Endothelial cell of umbilical vein (primary cell): ENCODE measurements at regions not wholly inside any gene's neighbourhood (a gene's known extent, or its start where the extent isn't known, plus 50 kb on each side); places are given as distances from the start of the nearest gene placed in this dataset.

Experiments used
- BruUV-seq: library from RNA; stranded (reverse); fragments of 400-500 nt; replicated peaks from 2 replicates; lab custom pipeline; 2021; lab: Mats Ljungman, UMichigan
- CTCF ChIA-PET: fragments of 300-600, 350-600 bp; sonication (Branson Sonifier 250); formaldehyde crosslinking; loops from one replicate; lab custom pipeline; 2021; ENCODE audit warnings: antibody characterized with exemption, inconsistent platforms; lab: Charles Lee
- POLR2A ChIA-PET: fragments of 300-600, 350-600 bp; sonication (Branson Sonifier 250); formaldehyde crosslinking; loops from one replicate; lab custom pipeline; 2021; ENCODE audit warnings: antibody characterized with exemption, inconsistent platforms; lab: Charles Lee
- DNase-seq: peaks from one replicate; pipeline ENCODE4 v3.0.0-alpha.2; 2011; ENCODE audit warnings: low read depth, low spot score
- FAIRE-seq: peaks from 2 replicates; lab custom pipeline; 2011; peaks lifted over from hg19 to GRCh38; lab: Jason Lieb, UNC
- H2AFZ ChIP-seq: 2 replicates; pipeline ENCODE4 v1.6.0; 2012; ENCODE audit warnings: low read depth, low read length, control low read depth, inconsistent platforms
- H3K27ac ChIP-seq: 2 replicates; pipeline ENCODE4 v1.5.1; 2011; ENCODE audit warnings: low read depth, mild to moderate bottlenecking, control low read depth, low read length, moderate library complexity; ENCODE audit not compliant: insufficient read depth
- H3K27me3 ChIP-seq, 2 experiments: 2 replicates each; pipeline versions ENCODE4 v1.6.0 to v1.6.1; 2011; ENCODE audit warnings: low read length in 2 of 2, mixed read lengths in 1 of 2; ENCODE audit not compliant: control insufficient read depth in 2 of 2, insufficient read depth in 2 of 2
- H3K36me3 ChIP-seq, 2 experiments: 2 replicates in 1 of 2; 3 replicates in 1 of 2; pipeline ENCODE4 v1.5.1; 2011; ENCODE audit warnings: low read length in 2 of 2, mild to moderate bottlenecking in 1 of 2, moderate library complexity in 1 of 2; ENCODE audit not compliant: control insufficient read depth in 2 of 2, insufficient read depth in 2 of 2; ENCODE audit errors: extremely low read depth in 1 of 2
- H3K4me1 ChIP-seq: 3 replicates; pipeline ENCODE4 v1.5.1; 2011; ENCODE audit warnings: mild to moderate bottlenecking, low read length; ENCODE audit not compliant: control insufficient read depth, insufficient read depth; ENCODE audit errors: extremely low read depth
- H3K4me2 ChIP-seq: 2 replicates; pipeline ENCODE4 v1.6.1; 2011; ENCODE audit warnings: low read length, control low read depth, mixed read lengths; ENCODE audit not compliant: insufficient read depth
- H3K4me3 ChIP-seq, 3 experiments: fragments of 200-600 bp in 1 of 3; sonication (generic), shearing (Covaris generic) in 1 of 3; replicated peaks in 1 of 3; 2 replicates each; pipeline ENCODE4 v1.5.1; 2011 to 2016; ENCODE audit warnings: control low read depth in 3 of 3, low read length in 3 of 3, mild to moderate bottlenecking in 2 of 3, inconsistent platforms in 1 of 3, low read depth in 1 of 3, moderate library complexity in 1 of 3; ENCODE audit not compliant: insufficient read depth in 1 of 3
- H3K79me2 ChIP-seq: 2 replicates; pipeline ENCODE4 v1.6.0; 2012; ENCODE audit warnings: low read length, inconsistent platforms; ENCODE audit not compliant: control insufficient read depth, insufficient read depth
- H3K9ac ChIP-seq: replicated peaks from 2 replicates; pipeline ENCODE3; 2011; ENCODE audit warnings: low read length, control low read depth; ENCODE audit not compliant: insufficient read depth; ENCODE audit errors: extremely low read depth
- H3K9me1 ChIP-seq: replicated peaks from 3 replicates; pipeline ENCODE4 v1.6.0; 2011; ENCODE audit warnings: mild to moderate bottlenecking, low read length; ENCODE audit not compliant: control insufficient read depth, insufficient read depth; ENCODE audit errors: extremely low read depth
- H3K9me3 ChIP-seq: replicated peaks from 2 replicates; pipeline ENCODE4 v1.5.1; 2012; ENCODE audit warnings: low read length, inconsistent platforms; ENCODE audit not compliant: control insufficient read depth, insufficient read depth
- H4K20me1 ChIP-seq: replicated peaks from 2 replicates; pipeline ENCODE3; 2011; ENCODE audit warnings: mild to moderate bottlenecking, low read length; ENCODE audit not compliant: control insufficient read depth, insufficient read depth; ENCODE audit errors: extremely low read depth
- CTCF ChIP-seq, 2 donors: IDR thresholded peaks; 1 replicate in 1 of 2; 2 replicates in 1 of 2; pipeline ENCODE4 v1.5.1; 2011; ENCODE audit warnings: low read length in 2 of 2, mild to moderate bottlenecking in 2 of 2, moderate library complexity in 2 of 2, control low read depth in 1 of 2, inconsistent platforms in 1 of 2, low read depth in 1 of 2; ENCODE audit not compliant: insufficient read depth in 1 of 2; ENCODE audit errors: extremely low read depth in 1 of 2
- EZH2 ChIP-seq: IDR thresholded peaks from 2 replicates; pipeline ENCODE4 v1.6.1; 2012; ENCODE audit warnings: borderline replicate concordance, low read depth, mild to moderate bottlenecking, moderate library complexity, low read length, inconsistent platforms; ENCODE audit not compliant: severe bottlenecking
- FOS ChIP-seq: IDR thresholded peaks from 2 replicates; pipeline ENCODE4 v1.6.1; 2011; ENCODE audit warnings: mild to moderate bottlenecking, low read length, moderate library complexity, borderline replicate concordance; ENCODE audit not compliant: insufficient read depth
- GATA2 ChIP-seq: IDR thresholded peaks from 2 replicates; pipeline ENCODE4 v1.7.0; 2011; ENCODE audit warnings: low read depth, mild to moderate bottlenecking, moderate library complexity, mixed read lengths, low read length; ENCODE audit not compliant: insufficient read length, insufficient read depth
- JUN ChIP-seq: IDR thresholded peaks from 2 replicates; pipeline ENCODE4 v1.6.1; 2011; ENCODE audit warnings: borderline replicate concordance, low read depth; ENCODE audit not compliant: insufficient read length, insufficient read depth
- MYC ChIP-seq: IDR thresholded peaks from one replicate; pipeline ENCODE4 v1.6.1; 2011; ENCODE audit warnings: mild to moderate bottlenecking, low read depth, low read length
- POLR2A ChIP-seq: IDR thresholded peaks from 2 replicates; pipeline ENCODE4 v1.6.1; 2012; ENCODE audit warnings: low read depth, mild to moderate bottlenecking, control low read depth, low read length
- POLR2AphosphoS5 ChIP-seq: IDR thresholded peaks from 2 replicates; pipeline ENCODE4 v1.6.1; 2012; ENCODE audit warnings: low read depth, mild to moderate bottlenecking, control low read depth, low read length, moderate library complexity; ENCODE audit not compliant: insufficient read depth
- dilution Hi-C: fragments of 300-500 bp; cut with MboI; formaldehyde crosslinking; loops from one replicate; pipeline ENCODE4 v1.15.0; 2019; ENCODE audit warnings: low sequenced_read_pairs; ENCODE audit not compliant: extremely low pct_ligation_motif_present
- intact Hi-C: fragments of 100-400 bp; cut with micrococcal nuclease; formaldehyde crosslinking; loops from one replicate; pipeline ENCODE4 v1.10.0; 2022
- TF ChIP-seq, protein P1 (sequence below): IDR thresholded peaks from 2 replicates; pipeline ENCODE4 v1.6.1; 2011; ENCODE audit not compliant: insufficient read depth, insufficient read length

- intact Hi-C loops, result no loop called here
- no peak for FAIRE-seq
- ChIA-PET POLR2A (no interaction called here), CTCF (no interaction called here)
- Histone ChIP-seq H3K36me3 (no peaks in the 10 kb centered on the region), H3K4me1 (no peaks in the 10 kb centered on the region), H4K20me1 (no peaks in the 10 kb centered on the region), H3K79me2 (no peaks in the 10 kb centered on the region), H3K9ac (no peak overlapping the region), H3K27ac (no peak overlapping the region), H3K4me3 (no peak overlapping the region), H3K9me3 (no peaks in the 10 kb centered on the region), H3K27me3 (no peaks in the 10 kb centered on the region), H3K4me2 (no peak overlapping the region), H3K9me1 (no peaks in the 10 kb centered on the region), H2AFZ (no peak overlapping the region)
- TF ChIP-seq POLR2AphosphoS5 (no peak), MYC (no peak), FOS (no peak), POLR2A (no peak), JUN (no peak), GATA2 (no peak), EZH2 (no peak), CTCF (IDR thresholded peaks at IDR 0.05; ENCODE audit: extremely low read depth in 1 of 2, insufficient read depth in 1 of 2, low read depth in 1 of 2, low read length in 2 of 2) (no peak)
- TF ChIP-seq, protein P1, sequence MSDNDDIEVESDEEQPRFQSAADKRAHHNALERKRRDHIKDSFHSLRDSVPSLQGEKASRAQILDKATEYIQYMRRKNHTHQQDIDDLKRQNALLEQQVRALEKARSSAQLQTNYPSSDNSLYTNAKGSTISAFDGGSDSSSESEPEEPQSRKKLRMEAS, result no peak
- BruUV-seq, result no TSS peak
- dilution Hi-C loops, result no loop called here
- no peak for DNase-seq
Observed at GRCh38 chr6:147641511-147641910, 133.0 kb downstream of the SAMD5 start.
